BLaER1 (cell line): ENCODE measurements at regions not wholly inside any gene's neighbourhood (a gene's known extent, or its start where the extent isn't known, plus 50 kb on each side); places are given as distances from the start of the nearest gene placed in this dataset.

Experiments
- H3K27ac ChIP-seq: shearing (Covaris generic); formaldehyde crosslinking; 2 replicates; pipeline ENCODE4 v1.8.1; 2022
- H3K27me3 ChIP-seq: shearing (Covaris generic); formaldehyde crosslinking; 2 replicates; pipeline ENCODE4 v1.8.1; 2022
- H3K36me3 ChIP-seq: shearing (Covaris generic); formaldehyde crosslinking; 2 replicates; pipeline ENCODE4 v1.8.1; 2022
- H3K4me1 ChIP-seq: shearing (Covaris generic); formaldehyde crosslinking; 2 replicates; pipeline ENCODE4 v1.8.1; 2022
- H3K4me2 ChIP-seq: shearing (Covaris generic); formaldehyde crosslinking; 2 replicates; pipeline ENCODE4 v1.8.1; 2022
- H3K4me3 ChIP-seq: shearing (Covaris generic); formaldehyde crosslinking; 2 replicates; pipeline ENCODE4 v1.8.1; 2022
- H3K9ac ChIP-seq: shearing (Covaris generic); formaldehyde crosslinking; 2 replicates; pipeline ENCODE4 v1.8.1; 2022
- H3K9me3 ChIP-seq: shearing (Covaris generic); formaldehyde crosslinking; 2 replicates; pipeline ENCODE4 v1.8.1; 2022
- H4K20me1 ChIP-seq: shearing (Covaris generic); formaldehyde crosslinking; 2 replicates; pipeline ENCODE4 v1.8.1; 2022
- Cebpa-rat ChIP-seq: shearing (Covaris generic); IDR thresholded peaks from 2 replicates; pipeline ENCODE4 v1.8.1; 2022

DNA sequence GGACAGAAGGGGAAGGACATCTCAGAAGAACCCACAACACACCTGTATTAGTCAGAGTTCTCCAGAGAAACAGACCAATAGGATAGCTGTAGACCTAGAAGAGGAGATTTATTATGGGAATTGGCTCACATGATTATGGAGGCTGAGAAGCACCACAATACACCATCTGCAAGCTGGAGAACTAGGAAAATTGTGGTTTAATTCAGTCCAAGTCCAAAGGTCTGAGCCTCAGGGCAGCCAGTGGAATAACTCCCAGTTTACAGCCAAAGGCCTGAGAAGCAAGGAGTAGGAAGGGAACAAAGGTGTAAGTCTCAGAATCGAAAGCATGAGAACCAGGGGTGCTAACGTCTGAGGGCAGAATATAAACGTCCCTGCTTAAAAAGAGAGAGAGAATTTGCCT is 99.6 kb upstream of the AUTS2 start:
- H3K4me3 ChIP-seq: no peak overlapping the region
- H3K9ac ChIP-seq: no peak overlapping the region
- no peak overlapping the region for H3K27ac ChIP-seq
- TF ChIP-seq Cebpa-rat: no peak
- no peak overlapping the region for H3K4me2 ChIP-seq
- H3K36me3 ChIP-seq: no peaks in the 10 kb centered on the region
- peaks cover 36% of the 10 kb centered on the region for H3K9me3 ChIP-seq
- H3K4me1 ChIP-seq: peaks cover 26% of the 10 kb centered on the region
- no peaks in the 10 kb centered on the region for H3K27me3 ChIP-seq
- H4K20me1 ChIP-seq: no peaks in the 10 kb centered on the region

DNA sequence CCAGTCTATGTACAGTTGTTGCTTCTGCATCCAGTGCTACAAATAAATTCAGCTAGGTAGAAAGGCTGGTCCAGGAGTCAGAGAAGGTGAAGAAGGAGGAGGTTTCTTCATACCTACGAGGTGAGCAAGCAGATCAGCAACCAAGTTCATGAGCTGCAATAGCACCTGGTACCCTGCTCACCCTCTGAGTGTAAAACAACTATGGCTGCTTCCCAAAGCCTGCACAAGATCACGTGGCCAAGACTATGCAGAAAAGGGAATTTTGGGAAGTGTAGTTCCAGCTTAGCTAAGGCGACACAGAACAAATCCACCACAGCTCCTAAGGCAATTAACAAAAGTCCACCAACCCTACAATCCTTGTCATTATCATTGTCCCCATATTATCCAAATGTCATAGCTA is 95.9 kb upstream of the AUTS2 start:
- H3K9ac ChIP-seq: no peak overlapping the region
- no peak overlapping the region for H3K27ac ChIP-seq
- H3K4me3 ChIP-seq: no peak overlapping the region
- no peaks in the 10 kb centered on the region for H3K27me3 ChIP-seq
- H3K4me1 ChIP-seq: no peaks in the 10 kb centered on the region
- no peak for TF ChIP-seq Cebpa-rat
- no peak overlapping the region for H3K4me2 ChIP-seq
- H4K20me1 ChIP-seq: no peaks in the 10 kb centered on the region
- H3K36me3 ChIP-seq: no peaks in the 10 kb centered on the region
- H3K9me3 ChIP-seq: peaks cover 36% of the 10 kb centered on the region

DNA sequence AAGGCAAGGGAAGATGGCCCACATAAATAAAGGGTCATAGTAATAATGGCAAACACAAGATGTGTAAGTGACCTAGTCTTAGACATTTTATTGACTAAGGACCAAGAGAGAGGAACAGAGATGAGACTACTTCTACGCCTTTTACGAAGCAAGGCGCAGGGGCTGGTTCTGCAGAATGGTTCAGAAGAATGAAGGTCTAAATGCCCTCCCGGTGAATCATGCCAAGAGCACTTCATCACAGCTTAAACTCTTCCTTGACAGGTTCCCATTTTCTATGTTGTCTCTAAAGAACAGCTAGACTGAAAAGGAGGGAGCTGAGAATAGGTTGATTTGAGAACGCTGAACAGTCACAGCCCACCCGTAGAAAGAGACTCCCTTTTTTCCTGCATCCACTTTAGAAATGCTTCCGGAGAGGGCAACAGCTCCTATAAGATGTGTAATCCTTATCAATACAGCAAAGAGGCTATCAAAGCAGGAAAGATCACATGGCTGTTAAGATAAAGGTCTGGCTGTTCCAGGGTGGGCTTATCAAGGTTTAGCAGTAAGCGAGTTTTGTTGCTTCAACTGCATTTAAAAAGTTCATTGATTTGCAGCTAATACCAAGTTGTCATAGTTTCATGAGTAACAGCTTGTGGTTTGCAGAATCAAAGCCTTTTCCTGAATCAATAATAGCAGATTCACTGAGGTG is 93.4 kb upstream of the AUTS2 start:
- Histone ChIP-seq H3K36me3 (no peaks in the 10 kb centered on the region), H3K4me2 (no peak overlapping the region), H3K27ac (no peak overlapping the region), H3K9ac (no peak overlapping the region), H3K4me1 (no peaks in the 10 kb centered on the region), H3K9me3 (peaks cover 18% of the 10 kb centered on the region), H4K20me1 (no peaks in the 10 kb centered on the region), H3K27me3 (no peaks in the 10 kb centered on the region), H3K4me3 (no peak overlapping the region)
- TF ChIP-seq Cebpa-rat: no peak

DNA sequence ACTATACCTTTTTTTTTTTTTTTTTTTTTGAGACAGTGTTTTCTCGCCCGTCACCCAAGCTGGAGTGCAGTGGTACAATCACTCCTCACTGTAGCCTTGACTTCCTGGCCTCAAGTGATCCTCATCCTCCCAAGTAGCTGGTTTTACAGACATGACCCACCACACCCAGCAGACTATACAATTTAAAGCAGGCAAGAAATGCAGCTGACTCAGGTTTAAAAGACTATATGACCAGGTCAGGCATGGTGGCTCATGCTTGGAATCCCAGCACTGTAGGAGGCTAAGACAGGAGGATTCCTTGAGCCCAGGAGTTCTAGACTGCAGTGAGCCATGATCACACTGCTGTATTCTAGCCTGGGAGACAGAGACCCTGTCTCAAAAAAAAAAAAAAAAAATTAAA is 89.5 kb upstream of the AUTS2 start:
- Histone ChIP-seq H3K36me3 (no peaks in the 10 kb centered on the region), H3K4me1 (no peaks in the 10 kb centered on the region), H3K9me3 (0 out of 2 replicates have a peak, but pooled peaks cover 5% of the 10 kb centered on the region), H4K20me1 (no peaks in the 10 kb centered on the region), H3K4me2 (no peak overlapping the region), H3K9ac (no peak overlapping the region), H3K27ac (no peak overlapping the region), H3K4me3 (no peak overlapping the region), H3K27me3 (no peaks in the 10 kb centered on the region)
- no peak for TF ChIP-seq Cebpa-rat

DNA sequence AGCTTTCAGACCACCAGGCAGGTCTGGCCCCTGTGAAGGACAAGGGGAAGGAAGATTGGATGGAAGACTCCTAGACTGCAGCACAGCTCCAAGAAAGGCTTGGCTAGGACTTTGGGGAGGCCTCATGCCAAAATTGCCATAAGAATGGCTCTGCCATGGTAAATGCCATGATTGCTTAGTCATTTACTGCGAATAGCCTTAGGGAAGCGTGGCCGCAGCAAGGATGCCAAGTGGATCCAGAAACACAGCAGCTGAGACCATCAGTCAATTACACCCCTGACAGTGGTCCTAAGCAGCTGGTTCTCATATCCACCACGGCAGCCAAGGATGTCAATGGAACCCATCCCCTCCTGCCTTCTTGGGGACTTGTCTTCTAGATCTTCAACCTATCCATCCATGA is 88.2 kb upstream of the AUTS2 start:
- TF ChIP-seq Cebpa-rat: no peak
- no peak overlapping the region for H3K4me2 ChIP-seq

DNA sequence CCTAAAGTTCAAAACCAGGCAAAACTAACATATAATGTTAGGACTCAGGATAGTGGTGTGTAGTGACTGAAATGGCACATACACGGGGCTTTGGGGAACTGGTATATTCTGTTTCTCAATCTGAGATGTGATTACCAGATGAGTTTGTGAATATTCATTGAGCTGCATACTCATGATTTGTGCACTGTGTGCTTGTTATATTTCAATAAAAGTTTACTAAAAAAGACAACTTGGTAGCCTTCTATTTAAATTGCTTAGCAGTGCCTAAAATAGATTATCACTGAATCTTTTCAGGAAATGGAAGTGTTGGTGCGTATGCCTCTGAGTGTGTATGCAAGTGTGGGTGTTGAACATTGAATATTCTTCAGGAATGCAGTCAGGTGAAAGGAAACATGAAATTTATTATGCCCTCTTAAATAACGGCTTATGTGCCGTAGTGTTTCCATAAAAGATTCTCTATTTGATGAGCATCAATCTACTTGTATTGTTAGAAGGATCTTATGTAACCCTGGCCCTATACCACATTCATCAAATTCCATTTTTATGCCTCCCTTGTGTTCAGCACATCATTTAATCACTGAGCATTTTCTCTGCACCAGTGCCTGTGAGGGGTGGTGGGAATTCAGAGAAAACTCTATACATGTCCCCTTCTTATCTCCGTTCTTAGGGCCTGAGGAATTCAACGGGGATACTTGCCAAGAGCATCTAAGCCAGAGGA is 82.6 kb upstream of the AUTS2 start:
- H3K27ac ChIP-seq: no peak overlapping the region
- H3K9ac ChIP-seq: no peak overlapping the region
- H3K27me3 ChIP-seq: no peaks in the 10 kb centered on the region
- H3K4me2 ChIP-seq: peak overlapping the region; percentile 44
- no peak for TF ChIP-seq Cebpa-rat
- H3K36me3 ChIP-seq: no peaks in the 10 kb centered on the region
- H4K20me1 ChIP-seq: no peaks in the 10 kb centered on the region
- H3K9me3 ChIP-seq: 0 out of 2 replicates have a peak, but pooled peaks cover 5% of the 10 kb centered on the region
- no peak overlapping the region for H3K4me3 ChIP-seq
- H3K4me1 ChIP-seq: peaks cover 12% of the 10 kb centered on the region

More for the DNA sequence above, 88.2 kb upstream of the AUTS2 start:
- Histone ChIP-seq H3K4me3 (no peak overlapping the region), H3K27me3 (no peaks in the 10 kb centered on the region), H4K20me1 (no peaks in the 10 kb centered on the region), H3K27ac (no peak overlapping the region), H3K9ac (no peak overlapping the region), H3K9me3 (0 out of 2 replicates have a peak, but pooled peaks cover 5% of the 10 kb centered on the region), H3K36me3 (no peaks in the 10 kb centered on the region), H3K4me1 (no peaks in the 10 kb centered on the region)

DNA sequence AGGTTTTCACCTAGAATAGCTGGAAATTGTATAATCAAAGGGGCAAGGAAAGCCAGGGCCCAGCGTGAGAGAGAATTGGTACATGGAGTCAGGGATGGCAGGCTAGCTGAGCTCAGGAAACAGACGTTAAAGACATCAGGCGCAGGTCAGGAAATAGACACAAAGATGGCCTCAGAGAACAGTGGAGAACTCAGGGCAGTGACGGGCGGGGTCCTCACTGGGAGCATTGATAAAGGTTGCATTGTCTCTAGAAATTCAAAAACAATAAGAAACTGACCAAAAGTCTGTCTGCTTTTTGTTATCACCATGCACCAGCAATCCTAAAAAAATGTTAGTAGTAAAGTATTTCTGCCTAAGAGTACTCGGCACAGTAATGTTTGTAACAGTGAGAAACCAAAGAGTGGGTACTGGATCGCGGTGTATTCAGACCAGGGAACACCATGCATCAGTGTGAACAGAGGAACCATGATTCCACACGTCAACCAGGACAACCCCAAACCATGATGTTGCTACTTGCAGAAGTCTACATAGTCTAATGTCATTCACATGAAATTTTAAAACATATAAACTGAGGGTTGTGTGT is 81.9 kb upstream of the AUTS2 start:
- Histone ChIP-seq H4K20me1 (no peaks in the 10 kb centered on the region), H3K9ac (no peak overlapping the region), H3K4me1 (peaks cover 12% of the 10 kb centered on the region), H3K27ac (no peak overlapping the region), H3K9me3 (0 out of 2 replicates have a peak, but pooled peaks cover 5% of the 10 kb centered on the region), H3K27me3 (no peaks in the 10 kb centered on the region), H3K4me2 (peak overlapping the region; percentile 44), H3K36me3 (no peaks in the 10 kb centered on the region), H3K4me3 (no peak overlapping the region)
- no peak for TF ChIP-seq Cebpa-rat

DNA sequence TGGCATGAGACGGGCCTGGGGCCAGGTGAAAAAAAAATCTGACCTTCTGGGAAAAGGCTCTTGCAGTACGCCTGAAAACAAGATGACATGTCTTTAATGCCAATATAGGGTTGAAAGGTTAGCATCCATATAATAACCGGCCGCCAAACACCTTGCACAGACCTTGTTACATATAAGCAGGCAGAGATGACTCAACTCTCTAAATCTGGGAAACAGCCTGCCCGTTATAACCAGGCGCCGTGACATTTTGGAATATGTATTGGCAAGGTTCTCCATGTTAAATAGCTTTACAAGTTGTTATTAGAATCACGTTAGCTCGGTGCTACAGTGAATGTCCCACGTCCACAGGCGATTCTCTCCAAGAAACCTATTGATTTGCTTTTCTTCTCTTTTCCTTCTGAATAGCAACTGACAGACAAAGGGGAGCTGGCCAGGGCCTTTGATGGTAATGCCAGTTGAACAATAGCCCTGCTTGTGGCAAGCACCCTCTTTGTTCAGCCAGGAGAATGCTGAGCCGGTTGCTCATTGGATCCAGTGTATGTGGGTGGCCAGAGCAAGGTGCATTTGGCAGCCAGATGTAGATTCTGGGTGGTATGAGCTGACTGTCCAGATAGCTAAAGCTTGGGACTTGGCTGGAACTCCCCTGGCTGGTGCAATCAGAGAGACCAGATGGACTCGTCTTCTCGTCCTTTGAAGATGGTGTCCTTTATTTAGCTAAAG is 80.1 kb upstream of the AUTS2 start:
- H3K4me2 ChIP-seq: no peak overlapping the region

DNA sequence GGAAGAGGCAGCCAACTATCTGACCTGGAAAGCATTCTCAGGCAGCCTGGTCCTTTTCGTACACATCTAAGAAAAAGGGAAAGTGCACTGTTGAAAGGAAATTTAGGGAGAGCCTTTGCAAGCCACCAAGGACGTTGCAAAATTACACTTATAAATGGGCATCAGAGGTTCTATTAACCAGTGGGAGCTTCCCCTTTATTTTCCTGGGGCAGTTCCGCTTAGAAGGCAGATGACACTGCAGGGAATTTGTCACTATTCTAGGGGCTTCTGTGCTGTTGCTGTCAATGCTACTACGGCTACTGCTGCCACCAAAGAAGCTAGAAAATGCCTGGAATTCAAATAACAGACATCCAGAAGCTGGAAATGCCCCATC is 79.6 kb upstream of the AUTS2 start:
- no peak for TF ChIP-seq Cebpa-rat
- no peaks in the 10 kb centered on the region for H3K36me3 ChIP-seq
- no peak overlapping the region for H3K9ac ChIP-seq
- no peaks in the 10 kb centered on the region for H3K9me3 ChIP-seq
- no peaks in the 10 kb centered on the region for H4K20me1 ChIP-seq
- H3K4me2 ChIP-seq: no peak overlapping the region
- H3K27me3 ChIP-seq: no peaks in the 10 kb centered on the region
- H3K4me3 ChIP-seq: no peak overlapping the region
- peaks cover 12% of the 10 kb centered on the region for H3K4me1 ChIP-seq
- H3K27ac ChIP-seq: no peak overlapping the region

More for the DNA sequence above, 80.1 kb upstream of the AUTS2 start:
- Histone ChIP-seq H3K4me3 (no peak overlapping the region), H3K27ac (no peak overlapping the region), H3K36me3 (no peaks in the 10 kb centered on the region), H4K20me1 (no peaks in the 10 kb centered on the region), H3K4me1 (peaks cover 12% of the 10 kb centered on the region), H3K27me3 (no peaks in the 10 kb centered on the region), H3K9me3 (no peaks in the 10 kb centered on the region), H3K9ac (no peak overlapping the region)
- TF ChIP-seq Cebpa-rat: no peak
